NCI-H2196 (cell line): ENCODE measurements at regions not wholly inside any gene's neighbourhood (a gene's known extent, or its start where the extent isn't known, plus 50 kb on each side); places are given as distances from the start of the nearest gene placed in this dataset.

Experiments
- DNase-seq: peaks from one replicate; lab custom pipeline; 2025; ENCODE audit not compliant: unreplicated experiment; lab: John Stamatoyannopoulos, UW

GRCh38 chr21:43277481-43278351 lies 108.9 kb downstream of the CRYAA start:
- no peak for DNase-seq

GRCh38 chr21:43276811-43277210 lies 108.0 kb downstream of the CRYAA start:
- no peak for DNase-seq

GRCh38 chr21:43275421-43276211 lies 106.8 kb downstream of the CRYAA start:
- DNase-seq: no peak

GRCh38 chr21:43274946-43275310 lies 106.1 kb downstream of the CRYAA start:
- no peak for DNase-seq

GRCh38 chr21:43274022-43274945 lies 105.5 kb downstream of the CRYAA start:
- no peak for DNase-seq

- DNase-seq: no peak
These were observed 104.9 kb downstream of the CRYAA start for GRCh38 chr21:43273708-43274021.

GRCh38 chr21:43273016-43273707 lies 104.4 kb downstream of the CRYAA start:
- DNase-seq: no peak

GRCh38 chr21:43272591-43272990 lies 103.8 kb downstream of the CRYAA start:
- no peak for DNase-seq

GRCh38 chr21:43271452-43272020 lies 102.7 kb downstream of the CRYAA start:
- no peak for DNase-seq

- DNase-seq: no peak
These were observed 102.0 kb downstream of the CRYAA start for GRCh38 chr21:43270800-43271301.

GRCh38 chr21:43269957-43270705 lies 101.3 kb downstream of the CRYAA start:
- no peak for DNase-seq

GRCh38 chr21:43269440-43269839 lies 100.6 kb downstream of the CRYAA start:
- no peak for DNase-seq

- DNase-seq: no peak
These were observed 100.0 kb downstream of the CRYAA start for GRCh38 chr21:43268804-43269186.

- no peak for DNase-seq
These were observed 99.4 kb downstream of the CRYAA start for GRCh38 chr21:43268086-43268803.

GRCh38 chr21:43267391-43268085 lies 98.7 kb downstream of the CRYAA start:
- DNase-seq: no peak

GRCh38 chr21:43266534-43266933 lies 97.7 kb downstream of the CRYAA start:
- DNase-seq: no peak

GRCh38 chr21:43262427-43262826 lies 93.6 kb downstream of the CRYAA start:
- DNase-seq: no peak
